ENCODE measurements at regions not wholly inside any gene's neighbourhood (a gene's known extent, or its start where the extent isn't known, plus 50 kb on each side); places are given as distances from the start of the nearest gene placed in this dataset.

GRCh38 chr18:39380186-39380725 is 1814.7 kb upstream of the CELF4 start:
- DNase-seq (ENCODE audit: low spot score): no peak

- no peak for DNase-seq (ENCODE audit: low spot score)
Measured at GRCh38 chr18:39375066-39375465, 1809.5 kb upstream of the CELF4 start.

- DNase-seq (ENCODE audit: low spot score): no peak
Measured at GRCh38 chr18:39371996-39372395, 1806.4 kb upstream of the CELF4 start.

GRCh38 chr18:39366656-39367055 is 1801.1 kb upstream of the CELF4 start:
- no peak for DNase-seq (ENCODE audit: low spot score)

- no peak for DNase-seq (ENCODE audit: low spot score)
Measured at GRCh38 chr18:39365836-39366485, 1800.4 kb upstream of the CELF4 start.

GRCh38 chr18:39360072-39360471 is 1794.5 kb upstream of the CELF4 start:
- no peak for DNase-seq (ENCODE audit: low spot score)

- DNase-seq (ENCODE audit: low spot score): no peak
Measured at GRCh38 chr18:39359636-39360035, 1794.0 kb upstream of the CELF4 start.

- DNase-seq (ENCODE audit: low spot score): no peak
Measured at GRCh38 chr18:39350945-39351344, 1785.3 kb upstream of the CELF4 start.

- DNase-seq (ENCODE audit: low spot score): no peak
Measured at GRCh38 chr18:39349801-39350200, 1784.2 kb upstream of the CELF4 start.

GRCh38 chr18:39348757-39349156 is 1783.2 kb upstream of the CELF4 start:
- DNase-seq (ENCODE audit: low spot score): no peak

GRCh38 chr18:39347701-39348100 is 1782.1 kb upstream of the CELF4 start:
- no peak for DNase-seq (ENCODE audit: low spot score)

- no peak for DNase-seq (ENCODE audit: low spot score)
Measured at GRCh38 chr18:39346916-39347315, 1781.3 kb upstream of the CELF4 start.

GRCh38 chr18:39345321-39345720 is 1779.7 kb upstream of the CELF4 start:
- no peak for DNase-seq (ENCODE audit: low spot score)

- no peak for DNase-seq (ENCODE audit: low spot score)
Measured at GRCh38 chr18:39344487-39344886, 1778.9 kb upstream of the CELF4 start.

GRCh38 chr18:39341129-39341528 is 1775.5 kb upstream of the CELF4 start:
- DNase-seq (ENCODE audit: low spot score): no peak

- DNase-seq (ENCODE audit: low spot score): no peak
Measured at GRCh38 chr18:39340418-39340817, 1774.8 kb upstream of the CELF4 start.

GRCh38 chr18:39329496-39330275 is 1764.1 kb upstream of the CELF4 start:
- no peak for DNase-seq (ENCODE audit: low spot score)

- no peak for DNase-seq (ENCODE audit: low spot score)
Measured at GRCh38 chr18:39326772-39327171, 1761.2 kb upstream of the CELF4 start.

GRCh38 chr18:39325973-39326372 is 1760.4 kb upstream of the CELF4 start:
- DNase-seq (ENCODE audit: low spot score): no peak

GRCh38 chr18:39319141-39319540 is 1753.5 kb upstream of the CELF4 start:
- no peak for DNase-seq (ENCODE audit: low spot score)

GRCh38 chr18:39318462-39318861 is 1752.9 kb upstream of the CELF4 start:
- DNase-seq (ENCODE audit: low spot score): no peak

- DNase-seq (ENCODE audit: low spot score): peak; percentile 17
Measured at GRCh38 chr18:39318008-39318407, 1752.4 kb upstream of the CELF4 start.

GRCh38 chr18:39314595-39314994 is 1749.0 kb upstream of the CELF4 start:
- no peak for DNase-seq (ENCODE audit: low spot score)
